ENCODE measurements at regions not wholly inside any gene's neighbourhood (a gene's known extent, or its start where the extent isn't known, plus 50 kb on each side); places are given as distances from the start of the nearest gene placed in this dataset.

DNA sequence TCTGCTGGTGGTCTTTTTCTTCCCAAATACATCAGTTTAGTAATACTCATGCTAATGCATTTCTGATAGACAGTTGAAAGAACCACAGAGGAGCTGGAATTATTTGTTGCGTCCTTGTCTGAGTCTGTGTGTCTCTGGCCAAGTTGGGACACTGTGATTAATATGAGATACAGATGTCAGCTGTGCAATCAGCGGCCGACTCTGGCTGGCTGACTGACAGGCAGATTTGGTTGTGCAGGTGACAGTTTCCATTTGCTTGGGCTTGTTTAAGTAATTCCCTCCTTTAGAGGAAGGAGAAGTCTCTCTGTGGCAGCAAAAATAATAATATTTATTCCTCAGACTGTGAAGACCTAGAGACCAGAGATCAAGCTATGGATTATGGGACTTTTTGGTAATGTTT lies 176.2 kb upstream of the CHRM2 start:
- no peak overlapping the region for H3K9ac ChIP-seq (ENCODE audit: low read depth, low read length)
- H3K9me3 ChIP-seq (ENCODE audit: control insufficient read depth, insufficient read depth, low read length), result no peaks in the 10 kb centered on the region
- H3K4me1 ChIP-seq (ENCODE audit: insufficient read depth, low read length), result no peaks in the 10 kb centered on the region
- no peaks in the 10 kb centered on the region for H3K36me3 ChIP-seq (ENCODE audit: insufficient read depth, low read length)

DNA sequence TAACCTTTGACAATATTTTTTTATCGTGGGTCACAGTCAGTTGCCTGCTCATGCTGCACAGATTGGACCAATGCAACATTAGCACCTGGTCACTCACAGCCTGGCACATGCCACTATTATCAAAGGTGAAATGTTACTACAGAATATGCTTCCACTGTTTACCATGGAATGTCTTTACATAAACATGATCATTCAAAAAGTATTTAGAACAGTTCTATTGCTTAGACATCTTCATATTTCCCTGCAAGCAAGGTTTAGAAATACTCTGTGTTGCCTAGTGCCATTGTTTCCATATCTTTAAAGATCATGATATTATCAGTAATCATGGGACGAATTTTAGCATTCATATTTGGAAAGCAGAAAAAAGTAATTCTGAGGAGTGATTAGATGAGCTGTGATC lies 179.9 kb upstream of the CHRM2 start:
- Histone ChIP-seq H3K36me3 (ENCODE audit: insufficient read depth, low read length) (no peaks in the 10 kb centered on the region), H3K4me1 (ENCODE audit: insufficient read depth, low read length) (no peaks in the 10 kb centered on the region), H3K9ac (ENCODE audit: low read depth, low read length) (no peak overlapping the region), H3K9me3 (ENCODE audit: control insufficient read depth, insufficient read depth, low read length) (no peaks in the 10 kb centered on the region)

DNA sequence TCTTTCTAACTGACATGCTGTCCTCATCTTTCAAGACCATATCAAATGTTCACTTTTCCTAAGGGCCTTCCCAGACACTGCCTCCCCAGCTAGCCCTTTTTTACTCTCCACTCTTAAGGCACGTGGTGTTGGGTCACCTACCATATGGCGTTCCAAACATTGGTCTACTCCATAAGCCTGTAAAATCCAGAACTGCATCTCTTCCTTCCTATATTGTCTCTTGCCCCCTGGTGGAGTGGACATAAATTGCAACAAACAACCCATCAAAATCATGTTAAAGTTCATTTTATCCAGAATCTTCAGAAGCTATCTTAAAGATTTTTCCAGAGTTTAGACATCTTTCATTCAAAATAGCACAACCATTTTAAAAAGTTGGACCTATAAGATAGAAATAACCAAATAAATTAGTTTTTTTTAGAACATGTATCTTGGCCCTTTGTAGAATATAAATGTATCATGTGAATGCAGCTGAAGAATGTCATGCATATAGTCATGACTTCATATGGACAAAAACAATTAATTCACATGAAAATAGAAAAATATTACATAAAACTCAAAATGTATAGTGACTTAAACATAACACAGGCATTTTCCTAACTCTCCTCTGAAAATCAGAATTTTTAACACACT lies 180.6 kb upstream of the CHRM2 start:
- Histone ChIP-seq H3K9me3 (ENCODE audit: control insufficient read depth, insufficient read depth, low read length) (no peaks in the 10 kb centered on the region), H3K36me3 (ENCODE audit: insufficient read depth, low read length) (no peaks in the 10 kb centered on the region), H3K9ac (ENCODE audit: low read depth, low read length) (no peak overlapping the region), H3K4me1 (ENCODE audit: insufficient read depth, low read length) (no peaks in the 10 kb centered on the region)

DNA sequence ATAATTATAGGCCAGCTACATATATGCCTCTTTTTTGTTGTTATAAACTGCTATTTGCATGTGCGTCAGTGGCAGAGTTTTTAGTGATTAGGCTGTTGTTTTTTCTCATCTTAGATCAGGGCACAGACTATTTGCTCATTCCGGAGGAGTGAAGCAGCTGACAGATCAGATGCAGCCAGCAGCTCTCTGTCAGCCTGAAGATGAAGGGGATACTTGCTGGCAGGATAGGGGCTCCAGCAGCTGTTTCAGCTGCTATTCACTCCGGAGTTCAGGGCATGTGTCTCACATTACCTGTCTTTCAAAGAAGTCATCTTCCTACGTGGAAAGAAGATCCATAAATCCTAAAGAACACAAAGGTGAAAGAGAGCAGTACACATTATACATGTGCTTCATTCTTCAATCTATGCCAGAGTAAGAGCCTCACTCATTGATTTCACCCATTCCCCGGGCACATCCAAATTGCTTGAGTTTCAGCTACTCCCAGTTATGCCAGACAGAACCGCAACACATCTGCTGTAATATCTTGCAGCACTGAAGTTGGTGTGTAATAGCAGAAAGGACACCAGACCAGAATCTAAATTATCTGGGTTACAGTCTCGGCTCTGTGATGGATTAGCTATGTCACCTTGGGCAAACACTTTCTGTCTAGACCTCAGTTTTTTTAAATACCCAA lies 182.8 kb upstream of the CHRM2 start:
- Histone ChIP-seq H3K9ac (ENCODE audit: low read depth, low read length) (no peak overlapping the region), H3K9me3 (ENCODE audit: control insufficient read depth, insufficient read depth, low read length) (no peaks in the 10 kb centered on the region), H3K4me1 (ENCODE audit: insufficient read depth, low read length) (no peaks in the 10 kb centered on the region), H3K36me3 (ENCODE audit: insufficient read depth, low read length) (no peaks in the 10 kb centered on the region)

DNA sequence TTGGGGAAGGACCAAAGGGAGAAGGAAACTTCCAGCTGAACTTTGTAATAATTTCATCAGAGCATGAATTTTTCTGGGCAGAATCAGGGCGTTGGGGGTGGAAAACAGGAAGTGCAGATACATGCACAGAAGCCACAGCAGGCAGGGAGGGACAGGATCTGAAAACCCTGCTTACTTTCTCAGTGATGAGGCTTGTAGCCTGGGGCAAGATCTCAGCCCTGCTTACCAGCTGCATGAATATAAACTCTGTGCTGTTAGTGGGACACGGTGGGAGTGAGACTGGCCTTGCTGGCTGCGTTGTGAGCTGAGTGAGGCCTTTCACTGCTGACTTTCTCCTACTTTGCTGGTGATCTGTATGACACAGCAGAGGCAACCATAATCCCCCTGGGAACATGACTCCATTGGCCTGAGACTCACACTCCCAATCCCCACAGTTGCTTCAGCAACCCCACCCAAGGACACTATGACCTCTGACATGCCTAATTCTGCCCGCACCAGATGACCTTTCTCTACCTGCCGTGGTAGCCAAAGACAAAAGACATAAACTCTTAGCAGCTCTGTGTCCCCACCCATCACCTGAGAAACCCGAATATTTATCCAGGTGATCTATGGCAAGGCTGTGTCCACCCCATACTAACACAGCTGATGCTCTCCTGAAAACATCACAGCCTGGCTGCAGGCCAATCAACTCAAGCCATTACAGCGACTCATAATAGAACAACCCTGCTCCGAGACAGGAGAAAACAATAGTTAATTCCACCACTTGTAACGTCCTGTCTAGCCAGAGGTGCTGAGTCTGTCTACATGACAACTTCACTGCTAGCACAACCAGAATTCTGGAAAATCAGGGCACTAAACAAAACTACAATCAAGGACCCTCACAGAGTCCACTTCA lies 190.7 kb upstream of the CHRM2 start:
- Histone ChIP-seq H3K36me3 (ENCODE audit: insufficient read depth, low read length) (no peaks in the 10 kb centered on the region), H3K9ac (ENCODE audit: low read depth, low read length) (no peak overlapping the region), H3K9me3 (ENCODE audit: control insufficient read depth, insufficient read depth, low read length) (no peaks in the 10 kb centered on the region), H3K4me1 (ENCODE audit: insufficient read depth, low read length) (no peaks in the 10 kb centered on the region)

DNA sequence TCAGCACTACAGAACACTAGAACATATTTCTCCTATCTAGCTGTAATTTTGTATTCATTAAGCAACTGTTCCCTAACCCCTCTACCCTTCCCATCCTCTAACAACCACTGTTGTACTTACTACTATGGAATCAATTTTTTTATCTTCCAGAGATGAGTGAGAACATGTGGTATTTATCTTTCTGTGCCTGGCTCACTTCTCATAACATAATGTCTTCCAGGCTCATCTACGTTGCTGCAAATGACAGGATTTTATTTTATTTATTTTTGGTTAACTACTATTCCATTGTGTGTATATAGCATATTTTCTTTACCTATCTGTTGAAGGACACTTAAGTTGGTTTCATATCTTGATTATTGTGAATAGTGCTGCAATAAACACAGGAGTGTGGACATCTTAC lies 200.9 kb upstream of the CHRM2 start:
- no peaks in the 10 kb centered on the region for H3K4me1 ChIP-seq (ENCODE audit: insufficient read depth, low read length)
- H3K9me3 ChIP-seq (ENCODE audit: control insufficient read depth, insufficient read depth, low read length), result no peaks in the 10 kb centered on the region; the same call in 1 of the 2 replicates
- H3K36me3 ChIP-seq (ENCODE audit: insufficient read depth, low read length), result no peaks in the 10 kb centered on the region
- no peak overlapping the region for H3K9ac ChIP-seq (ENCODE audit: low read depth, low read length)

DNA sequence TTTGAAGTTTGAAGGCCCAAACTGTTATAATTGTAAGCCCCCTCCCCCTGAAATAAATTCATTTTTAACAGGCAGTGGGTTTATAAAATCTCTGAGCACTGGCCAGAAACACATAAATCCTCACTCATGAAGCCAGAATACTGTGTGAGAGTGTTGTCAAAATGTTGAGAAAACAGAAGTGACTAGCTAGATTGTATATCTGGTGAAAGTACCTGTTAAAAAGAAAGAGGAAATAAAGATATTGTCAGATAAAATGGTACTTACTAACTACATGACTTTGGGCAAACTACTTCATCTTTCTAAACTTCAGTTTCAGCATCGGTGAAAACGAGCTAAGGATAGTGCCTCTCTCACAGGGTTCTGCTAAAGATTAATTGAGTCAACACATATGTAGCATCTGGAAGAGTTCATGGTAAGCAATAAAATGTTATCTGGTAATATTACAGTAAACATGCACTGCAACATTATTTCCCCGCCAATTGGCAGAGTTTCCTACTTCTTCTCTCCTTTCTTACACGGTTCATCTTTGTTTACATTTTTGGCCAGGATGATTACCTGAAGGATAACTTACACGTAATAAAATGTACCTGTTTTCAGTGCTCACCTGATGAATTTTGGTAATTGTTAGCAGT lies 202.5 kb upstream of the CHRM2 start:
- no peak overlapping the region for H3K9ac ChIP-seq (ENCODE audit: low read depth, low read length)
- H3K36me3 ChIP-seq (ENCODE audit: insufficient read depth, low read length), result no peaks in the 10 kb centered on the region
- no peaks in the 10 kb centered on the region for H3K4me1 ChIP-seq (ENCODE audit: insufficient read depth, low read length)
- H3K9me3 ChIP-seq (ENCODE audit: control insufficient read depth, insufficient read depth, low read length), result no peaks in the 10 kb centered on the region

DNA sequence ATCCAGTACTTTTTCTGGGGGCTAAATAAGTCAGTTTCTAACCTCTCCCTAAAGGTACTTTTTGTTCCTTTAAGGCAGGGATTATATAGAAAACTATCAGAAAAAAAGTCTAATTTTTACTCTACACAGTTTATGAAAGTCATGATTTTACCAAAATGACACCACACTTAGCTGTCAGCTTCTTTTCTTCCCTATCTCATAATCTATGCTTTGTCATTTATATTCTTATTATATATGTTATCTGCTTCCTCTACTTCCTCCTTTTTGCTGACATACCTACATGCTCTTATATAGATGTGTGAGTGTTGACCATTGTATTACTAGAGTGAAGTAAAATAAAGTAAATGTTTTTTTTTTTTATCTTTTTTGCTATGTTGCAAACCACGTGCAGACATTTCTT lies 203.9 kb upstream of the CHRM2 start:
- no peak overlapping the region for H3K9ac ChIP-seq (ENCODE audit: low read depth, low read length)

DNA sequence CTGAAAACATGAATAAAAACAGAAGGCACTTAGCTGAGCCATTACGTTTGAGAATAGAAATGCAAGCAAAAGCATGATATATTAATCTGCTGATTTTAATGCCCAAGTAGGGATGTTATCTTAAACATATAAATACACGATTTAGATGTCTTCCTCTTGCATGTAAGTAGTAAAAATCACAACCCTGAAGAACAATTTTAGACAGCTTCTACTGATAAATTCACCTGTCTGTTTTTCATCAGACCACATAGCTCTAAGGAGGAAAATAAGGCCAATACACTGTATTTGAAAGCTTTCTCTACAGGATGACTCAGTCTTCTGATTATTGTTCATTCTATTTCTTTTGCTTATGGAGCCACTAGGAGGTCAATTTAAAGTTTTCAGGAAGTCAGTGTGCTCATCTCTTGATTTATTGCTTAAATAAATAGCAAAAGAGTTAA lies 210.9 kb upstream of the CHRM2 start:
- Histone ChIP-seq H3K4me1 (ENCODE audit: insufficient read depth, low read length) (no peaks in the 10 kb centered on the region), H3K36me3 (ENCODE audit: insufficient read depth, low read length) (no peaks in the 10 kb centered on the region), H3K9ac (ENCODE audit: low read depth, low read length) (no peak overlapping the region), H3K9me3 (ENCODE audit: control insufficient read depth, insufficient read depth, low read length) (no peaks in the 10 kb centered on the region)

More for the DNA sequence above, 203.9 kb upstream of the CHRM2 start:
- H3K36me3 ChIP-seq (ENCODE audit: insufficient read depth, low read length), result no peaks in the 10 kb centered on the region
- H3K4me1 ChIP-seq (ENCODE audit: insufficient read depth, low read length), result no peaks in the 10 kb centered on the region
- no peaks in the 10 kb centered on the region for H3K9me3 ChIP-seq (ENCODE audit: control insufficient read depth, insufficient read depth, low read length)

DNA sequence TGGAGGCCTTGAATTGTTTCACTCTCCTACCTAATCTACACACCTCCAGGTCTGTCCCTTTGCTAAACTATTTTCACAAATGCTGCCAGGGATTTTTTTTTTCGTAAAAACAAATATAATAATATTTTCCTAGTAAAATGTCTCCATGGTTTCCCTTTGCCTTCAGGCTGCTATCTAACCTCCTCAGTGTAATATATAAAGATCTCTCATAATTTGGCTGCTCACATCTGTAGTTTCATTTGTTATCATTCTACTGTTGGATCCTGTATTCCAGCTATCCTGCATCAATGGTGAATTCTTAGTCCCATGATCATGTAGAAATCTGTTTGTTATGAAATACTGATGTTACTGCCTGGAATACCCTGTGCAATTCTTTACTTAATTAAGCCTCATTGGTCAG lies 211.9 kb upstream of the CHRM2 start:
- Histone ChIP-seq H3K36me3 (ENCODE audit: insufficient read depth, low read length) (no peaks in the 10 kb centered on the region), H3K9ac (ENCODE audit: low read depth, low read length) (no peak overlapping the region), H3K9me3 (ENCODE audit: control insufficient read depth, insufficient read depth, low read length) (no peaks in the 10 kb centered on the region), H3K4me1 (ENCODE audit: insufficient read depth, low read length) (no peaks in the 10 kb centered on the region)

DNA sequence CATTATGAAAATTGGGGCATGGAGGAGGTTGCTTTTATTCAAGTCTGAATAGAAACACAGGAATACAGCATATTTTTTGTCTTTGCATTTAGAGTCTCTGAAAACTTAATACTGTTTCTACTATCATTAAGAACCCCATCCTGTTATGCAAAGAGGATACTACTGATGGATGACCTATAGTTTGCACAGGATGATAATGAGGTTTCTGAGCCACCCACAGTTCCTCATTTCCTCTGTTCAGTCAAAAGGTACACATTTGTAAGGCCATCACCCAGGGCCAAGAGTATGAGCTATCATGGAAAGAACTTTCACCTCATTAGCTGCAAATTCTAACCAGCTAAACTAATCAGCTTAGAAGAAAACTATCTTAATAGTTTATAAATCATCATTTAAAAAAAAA lies 213.0 kb upstream of the CHRM2 start:
- no peaks in the 10 kb centered on the region for H3K36me3 ChIP-seq (ENCODE audit: insufficient read depth, low read length)
- H3K4me1 ChIP-seq (ENCODE audit: insufficient read depth, low read length), result no peaks in the 10 kb centered on the region
- no peaks in the 10 kb centered on the region for H3K9me3 ChIP-seq (ENCODE audit: control insufficient read depth, insufficient read depth, low read length)
- no peak overlapping the region for H3K9ac ChIP-seq (ENCODE audit: low read depth, low read length)

DNA sequence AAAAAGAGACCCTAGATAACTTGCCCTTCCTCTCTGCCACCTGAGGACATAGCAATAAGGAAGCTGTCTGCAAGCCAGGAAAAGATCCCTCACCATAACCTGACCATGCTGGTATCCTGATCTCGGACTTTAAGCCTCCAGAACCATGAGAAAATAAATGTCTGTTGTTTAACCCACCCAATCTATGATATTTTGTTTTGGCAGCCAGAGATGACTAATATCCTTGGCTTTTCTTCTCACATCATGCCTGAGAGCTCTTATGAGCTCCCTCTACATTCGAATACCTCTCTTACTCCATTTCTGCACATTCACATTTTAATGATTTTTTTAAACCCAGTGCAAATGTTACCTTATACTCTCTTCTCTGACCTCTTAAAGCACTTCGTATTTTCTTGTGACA lies 214.0 kb upstream of the CHRM2 start:
- H3K9ac ChIP-seq (ENCODE audit: low read depth, low read length), result no peak overlapping the region
- no peaks in the 10 kb centered on the region for H3K9me3 ChIP-seq (ENCODE audit: control insufficient read depth, insufficient read depth, low read length)
- no peaks in the 10 kb centered on the region for H3K36me3 ChIP-seq (ENCODE audit: insufficient read depth, low read length)
- H3K4me1 ChIP-seq (ENCODE audit: insufficient read depth, low read length), result no peaks in the 10 kb centered on the region

DNA sequence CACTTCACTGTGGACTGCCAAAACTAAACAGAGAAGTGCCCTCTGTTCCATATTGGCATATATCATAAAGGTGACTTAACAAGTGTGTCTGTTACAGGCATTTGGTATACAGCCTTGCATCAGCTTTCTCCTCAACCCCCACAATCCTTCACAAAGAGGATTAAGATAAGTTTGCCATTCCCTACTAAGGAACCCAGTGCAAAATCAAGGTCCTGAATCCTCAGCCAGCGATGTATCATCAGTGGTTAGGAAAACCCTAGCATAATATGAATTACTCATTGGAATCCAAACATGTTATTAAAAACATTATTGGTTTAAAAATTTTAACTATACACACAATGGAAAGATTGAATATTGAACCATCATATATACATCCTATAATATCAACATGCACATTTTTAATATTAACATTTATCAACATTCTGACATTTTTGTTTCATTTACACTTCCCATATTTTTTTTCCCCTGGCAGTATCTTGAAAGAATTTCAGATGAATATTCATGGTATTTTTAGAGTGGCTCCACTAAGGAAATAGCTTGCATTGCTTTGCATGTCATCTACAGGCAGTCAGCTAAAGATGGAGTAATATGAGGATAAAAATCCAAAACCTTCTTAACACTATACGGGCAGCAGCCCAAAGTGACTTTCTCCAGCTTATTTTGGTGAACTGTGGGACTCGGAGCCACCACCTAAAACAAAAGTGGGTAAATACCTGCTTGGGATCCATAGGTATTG lies 215.6 kb upstream of the CHRM2 start:
- no peaks in the 10 kb centered on the region for H3K36me3 ChIP-seq (ENCODE audit: insufficient read depth, low read length)
- H3K9ac ChIP-seq (ENCODE audit: low read depth, low read length), result no peak overlapping the region
- H3K9me3 ChIP-seq (ENCODE audit: control insufficient read depth, insufficient read depth, low read length), result no peaks in the 10 kb centered on the region
- H3K4me1 ChIP-seq (ENCODE audit: insufficient read depth, low read length), result no peaks in the 10 kb centered on the region

DNA sequence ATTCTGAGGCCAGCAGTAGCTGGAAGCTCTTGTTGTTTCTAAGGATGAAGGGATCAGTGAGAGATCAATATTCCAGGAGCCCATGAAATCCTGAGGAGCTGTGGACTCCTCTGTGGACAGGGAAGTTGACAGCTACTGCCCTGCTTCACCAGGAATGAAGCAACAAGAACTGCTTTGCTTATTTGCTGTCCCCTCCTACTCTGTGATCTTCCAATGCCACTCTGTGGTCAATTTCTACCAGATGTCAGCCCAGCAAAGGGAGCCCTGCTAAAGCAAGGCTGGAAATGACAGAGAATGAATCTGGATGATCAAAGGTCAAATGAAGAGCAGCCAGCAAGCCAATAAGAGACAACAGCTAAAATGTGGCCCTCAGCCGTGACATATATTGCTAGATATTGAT lies 227.5 kb upstream of the CHRM2 start:
- H3K9me3 ChIP-seq (ENCODE audit: control insufficient read depth, insufficient read depth, low read length), result no peaks in the 10 kb centered on the region
- H3K4me1 ChIP-seq (ENCODE audit: insufficient read depth, low read length), result no peaks in the 10 kb centered on the region
- no peaks in the 10 kb centered on the region for H3K36me3 ChIP-seq (ENCODE audit: insufficient read depth, low read length)
- H3K9ac ChIP-seq (ENCODE audit: low read depth, low read length), result no peak overlapping the region

All from ES-I3 (cell line).